Muscle of arm (tissue), 1 donor: ENCODE measurements at regions not wholly inside any gene's neighbourhood (a gene's known extent, or its start where the extent isn't known, plus 50 kb on each side); places are given as distances from the start of the nearest gene placed in this dataset.
A peak's percentile ranks its signal among the peaks of the same experiment; 100 is the strongest.
"Not testable (repeated sequence)": the region's sequence is repeated elsewhere in the genome, so short reads cannot be mapped to it uniquely, and the experiment has no call there.

Experiments used
- DNase-seq: peaks from one replicate; pipeline ENCODE4 v3.0.0-alpha.2; 2013

DNA sequence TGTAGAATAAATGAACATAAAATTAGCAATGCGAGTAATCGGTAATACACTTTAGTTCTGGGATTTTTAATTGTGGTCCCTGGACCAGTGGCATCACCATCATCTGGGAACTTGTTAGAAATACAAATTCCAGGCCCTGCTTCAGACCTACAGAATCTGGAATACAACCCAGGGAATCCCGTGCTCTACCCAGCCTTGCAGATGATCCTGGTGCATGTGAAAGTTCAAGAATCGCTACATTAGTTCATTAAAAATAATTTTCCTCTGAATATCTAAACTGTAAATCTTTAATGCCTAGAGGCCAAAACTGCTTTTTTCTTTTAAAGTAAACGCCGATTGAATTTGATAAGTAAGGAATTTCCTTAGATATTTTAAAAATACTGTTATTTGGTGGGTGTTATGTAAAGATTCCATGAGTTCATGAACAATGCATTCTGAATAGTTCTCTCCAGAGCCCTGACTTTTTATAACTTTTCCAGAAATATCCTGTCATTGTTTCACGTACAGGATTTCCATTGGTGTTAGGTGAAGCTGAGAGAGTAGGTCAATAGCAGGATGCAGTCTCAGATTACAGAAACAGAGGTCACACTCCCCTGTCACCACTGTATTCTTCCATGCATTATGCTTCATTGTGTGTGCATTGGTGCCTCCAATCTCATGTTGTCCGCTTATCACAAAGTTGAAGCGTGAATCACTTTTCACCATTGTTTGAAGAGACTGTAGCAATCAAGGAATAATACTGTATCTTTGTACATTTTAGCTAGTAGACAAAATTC is 596.5 kb upstream of the KLF12 start:
- no peak for DNase-seq

DNA sequence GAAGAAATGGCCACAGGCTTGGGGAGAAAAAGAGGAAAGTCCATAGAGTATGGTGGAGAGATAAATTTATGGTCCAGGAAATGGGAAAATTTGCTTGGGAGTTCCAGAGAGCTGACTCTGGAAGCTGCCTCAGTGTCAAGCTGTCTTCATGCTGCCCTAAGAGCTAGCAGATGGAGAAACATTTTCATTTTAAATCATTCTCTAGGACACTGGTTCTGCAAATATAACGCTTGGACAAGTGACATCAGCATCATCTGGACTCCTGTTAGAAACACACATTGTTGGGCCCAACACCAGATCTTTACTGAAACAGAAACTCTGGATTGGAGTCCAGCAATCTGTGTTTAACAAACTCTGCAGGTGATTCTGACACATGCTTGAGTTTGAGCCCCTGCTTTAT is 592.0 kb upstream of the KLF12 start:
- peak; percentile 25 for DNase-seq

DNA sequence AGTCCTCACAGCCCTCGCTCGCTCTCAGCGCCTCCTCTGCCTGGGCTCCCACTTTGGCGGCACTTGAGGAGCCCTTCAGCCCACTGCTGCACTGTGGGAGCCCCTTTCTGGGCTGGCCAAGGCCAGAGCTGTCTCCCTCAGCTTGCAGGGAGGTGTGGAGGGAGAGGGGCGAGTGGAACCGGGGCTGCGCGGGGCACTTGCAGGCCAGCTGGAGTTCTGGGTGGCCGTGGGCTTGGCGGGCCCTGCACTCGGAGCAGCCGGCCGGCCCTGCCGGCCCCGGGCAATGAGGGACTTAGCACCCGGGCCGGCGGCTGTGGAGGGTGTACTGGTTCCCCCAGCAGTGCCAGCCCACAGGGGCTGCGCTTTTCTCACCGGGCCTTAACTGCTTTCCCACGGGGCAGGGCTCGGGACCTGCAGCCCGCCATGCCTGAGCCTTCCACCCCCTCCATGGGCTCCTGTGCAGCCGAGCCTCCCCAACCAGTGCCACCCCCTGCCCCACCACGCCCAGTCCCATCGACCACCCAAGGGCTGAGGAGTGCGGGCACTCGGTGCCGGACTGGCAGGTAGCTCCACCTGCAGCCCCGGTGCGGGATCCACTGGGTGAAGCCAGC is 584.1 kb upstream of the KLF12 start:
- not testable (repeated sequence) for DNase-seq

DNA sequence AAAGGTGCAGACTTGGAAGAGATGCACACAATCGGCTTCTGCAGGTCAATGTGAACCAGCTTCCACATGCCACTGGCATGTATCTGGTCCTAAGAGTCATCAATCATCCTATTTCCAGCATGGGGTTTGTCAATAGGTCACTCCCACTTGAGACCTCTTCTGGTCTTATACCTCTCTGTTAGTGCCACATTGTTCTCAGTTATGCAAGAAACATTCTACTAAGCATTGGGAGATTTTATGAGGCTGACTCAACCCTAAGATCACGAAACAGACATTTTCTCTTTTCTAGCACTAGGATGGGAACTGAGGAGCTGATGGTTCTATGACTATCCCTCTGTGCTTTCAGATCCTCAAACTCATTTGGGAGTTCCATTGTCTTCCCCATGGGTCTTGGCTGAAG is 581.5 kb upstream of the KLF12 start:
- DNase-seq: no peak

DNA sequence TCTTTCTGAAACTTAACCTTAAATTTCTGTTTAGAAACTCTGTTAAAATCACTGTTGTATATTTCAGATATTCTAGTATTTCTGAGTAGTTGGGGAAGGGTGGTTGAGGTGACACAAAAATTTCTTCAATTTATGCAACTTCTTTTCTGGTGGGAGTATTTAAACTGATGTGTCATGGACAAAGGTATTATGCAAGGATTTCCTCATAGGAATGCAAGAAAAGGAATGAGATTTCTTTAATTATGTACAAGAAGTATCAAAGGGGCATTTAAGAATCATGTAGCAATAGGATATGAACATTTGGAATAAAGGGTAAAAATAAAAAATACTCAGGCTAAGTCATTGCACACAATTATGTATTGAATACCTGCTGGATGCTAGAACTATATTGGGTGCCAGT is 575.8 kb upstream of the KLF12 start:
- no peak for DNase-seq

DNA sequence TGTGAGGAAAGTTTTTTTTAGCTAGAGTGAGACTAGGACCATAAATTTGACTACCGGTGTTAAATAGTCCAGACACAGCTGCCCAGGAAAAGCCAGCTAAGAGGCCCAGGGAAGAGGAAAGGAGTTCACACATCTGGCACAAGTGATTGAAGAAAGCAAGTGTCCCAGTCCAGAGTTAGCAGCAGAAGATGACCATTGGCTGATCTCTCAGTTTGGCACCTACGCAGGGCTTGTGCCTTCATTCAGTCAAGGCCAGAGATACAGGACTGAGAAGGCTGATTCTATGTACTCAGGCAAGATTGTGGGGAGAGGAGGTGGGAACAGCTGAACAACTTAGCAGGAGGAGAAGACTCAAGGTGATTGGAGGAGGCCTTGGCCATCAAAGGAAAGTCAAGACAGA is 575.0 kb upstream of the KLF12 start:
- DNase-seq: no peak

DNA sequence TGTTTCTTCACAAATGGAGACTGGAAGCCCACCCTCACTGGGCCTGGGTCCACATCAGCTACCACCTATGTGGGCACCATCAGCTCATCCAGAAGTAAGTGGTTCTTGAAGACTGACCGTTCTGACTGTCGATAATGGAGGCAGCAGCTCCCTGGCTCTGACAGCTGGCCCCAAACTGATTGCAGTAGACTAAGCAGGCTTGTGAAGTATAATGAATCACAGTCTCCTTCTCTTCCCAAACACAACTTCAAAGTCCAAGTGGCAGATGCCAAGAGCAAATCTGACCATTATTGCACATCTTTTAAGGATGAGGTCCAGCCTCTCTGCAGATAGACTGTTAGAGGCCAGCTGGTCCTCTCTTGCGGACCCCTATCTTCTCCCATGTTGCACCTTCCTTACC is 574.4 kb upstream of the KLF12 start:
- no peak for DNase-seq

DNA sequence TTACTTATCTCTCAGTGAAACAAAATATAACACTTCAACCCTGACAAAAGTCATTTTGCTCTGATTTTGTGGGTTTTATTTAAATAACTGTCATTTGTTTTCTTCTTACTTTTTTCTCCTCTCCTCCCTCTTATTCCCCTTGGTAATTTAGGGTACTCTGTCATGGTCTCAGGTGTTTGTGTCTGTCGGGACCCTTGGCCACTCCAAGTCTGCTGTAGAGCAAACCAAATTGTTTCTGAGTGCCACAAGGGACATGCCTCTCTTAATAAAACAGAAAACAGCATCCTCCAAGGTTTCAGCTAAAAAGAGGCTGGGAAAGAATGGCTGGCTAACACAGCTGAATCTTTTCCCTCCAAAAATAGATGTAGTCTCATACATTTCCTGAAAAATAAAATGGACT is 573.1 kb upstream of the KLF12 start:
- peak; percentile 43 for DNase-seq

DNA sequence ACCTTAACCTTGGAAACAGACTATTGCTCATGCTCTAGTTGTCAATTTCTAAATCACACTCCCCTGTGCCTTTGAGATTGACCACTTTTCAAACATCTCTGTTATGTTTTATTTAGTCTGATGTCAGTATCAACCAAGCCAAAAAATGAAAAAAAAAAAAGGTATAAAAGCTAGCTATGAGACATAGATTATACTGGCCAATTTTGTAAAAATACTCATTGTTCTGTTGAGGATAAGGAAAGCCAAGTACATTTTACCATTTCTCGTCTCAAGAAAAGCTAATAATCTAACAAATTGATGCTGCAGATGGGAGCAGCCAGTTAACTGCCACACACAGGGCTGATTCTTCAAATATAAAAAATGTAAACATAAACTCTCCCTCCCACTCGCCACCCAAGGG is 572.6 kb upstream of the KLF12 start:
- DNase-seq: peak; percentile 43

DNA sequence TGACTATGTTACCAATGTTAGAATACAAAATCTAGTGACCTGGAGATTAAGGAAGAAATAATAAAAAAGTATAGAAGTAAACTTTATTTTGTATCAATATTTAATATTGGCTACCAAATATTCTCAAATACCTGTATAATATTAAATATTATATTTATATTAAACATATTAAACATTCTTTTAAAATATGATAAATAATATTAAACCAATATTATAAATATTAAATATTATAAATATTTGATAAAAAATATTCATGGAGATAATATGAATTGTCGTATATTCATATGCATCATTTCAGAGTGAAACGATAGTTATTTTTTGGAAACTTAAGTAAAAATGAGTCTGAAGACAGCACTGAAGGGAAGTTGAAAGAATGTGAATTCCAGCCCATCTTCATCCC is 571.2 kb upstream of the KLF12 start:
- no peak for DNase-seq

DNA sequence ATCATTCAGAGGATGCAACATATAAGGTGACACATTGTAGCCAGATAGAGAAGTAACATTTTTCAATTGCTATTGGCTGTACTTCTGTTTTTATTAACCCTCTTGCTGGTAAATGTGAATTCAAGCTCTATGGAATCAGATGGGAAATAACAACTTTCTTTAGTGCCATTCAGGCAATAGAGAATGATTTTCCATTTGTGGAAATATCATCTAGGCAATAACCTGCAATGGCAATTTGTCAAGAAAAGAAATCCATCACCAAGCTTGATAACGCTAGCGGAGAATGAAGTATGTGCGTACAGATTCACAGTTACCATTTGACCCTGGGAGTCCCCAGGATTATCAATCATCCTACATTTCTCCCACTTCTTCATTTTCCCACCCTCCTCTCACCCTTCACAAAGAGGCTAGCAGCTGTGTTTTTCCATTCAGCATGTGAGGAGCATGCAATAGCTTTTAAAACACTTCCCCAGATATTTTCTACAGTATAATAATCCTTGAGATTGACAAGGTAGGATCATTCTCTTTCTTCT is 569.7 kb upstream of the KLF12 start:
- DNase-seq: no peak

DNA sequence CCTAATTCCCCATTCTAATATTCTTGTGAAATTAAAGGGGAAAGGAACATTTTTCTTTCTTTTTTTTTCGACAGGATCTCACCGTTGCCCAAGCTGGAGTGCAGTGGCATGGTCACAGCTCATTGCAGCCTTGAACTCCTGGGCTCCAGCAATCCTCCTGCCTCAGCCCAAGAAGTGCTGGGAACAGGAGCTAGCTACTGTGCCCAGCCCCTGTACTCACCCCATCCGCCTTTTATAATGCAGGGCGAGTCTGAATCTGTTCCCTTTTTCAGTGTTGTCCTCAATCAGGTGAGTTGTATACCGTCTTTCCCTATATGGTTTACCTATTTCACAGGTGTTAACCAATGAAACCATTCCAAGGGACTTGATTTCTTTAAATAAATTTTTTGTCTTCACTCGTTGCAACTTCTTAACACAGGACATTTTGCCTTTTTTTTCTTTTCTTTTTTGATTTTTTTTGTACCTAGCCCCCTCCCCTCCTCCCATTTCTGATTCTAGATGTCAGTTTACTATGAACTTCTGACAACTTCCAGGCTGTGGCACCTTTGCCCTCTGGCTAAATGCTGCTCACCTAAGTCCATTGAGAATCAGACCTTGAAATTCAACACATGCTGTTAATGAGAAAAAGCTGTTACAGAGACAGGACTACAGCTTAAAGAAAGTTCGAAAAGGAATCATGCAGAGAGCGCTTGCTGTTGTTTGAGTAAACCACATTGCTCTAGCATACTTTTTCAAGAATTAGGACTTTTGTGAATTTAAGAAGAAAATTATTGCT is 562.1 kb upstream of the KLF12 start:
- no peak for DNase-seq

DNA sequence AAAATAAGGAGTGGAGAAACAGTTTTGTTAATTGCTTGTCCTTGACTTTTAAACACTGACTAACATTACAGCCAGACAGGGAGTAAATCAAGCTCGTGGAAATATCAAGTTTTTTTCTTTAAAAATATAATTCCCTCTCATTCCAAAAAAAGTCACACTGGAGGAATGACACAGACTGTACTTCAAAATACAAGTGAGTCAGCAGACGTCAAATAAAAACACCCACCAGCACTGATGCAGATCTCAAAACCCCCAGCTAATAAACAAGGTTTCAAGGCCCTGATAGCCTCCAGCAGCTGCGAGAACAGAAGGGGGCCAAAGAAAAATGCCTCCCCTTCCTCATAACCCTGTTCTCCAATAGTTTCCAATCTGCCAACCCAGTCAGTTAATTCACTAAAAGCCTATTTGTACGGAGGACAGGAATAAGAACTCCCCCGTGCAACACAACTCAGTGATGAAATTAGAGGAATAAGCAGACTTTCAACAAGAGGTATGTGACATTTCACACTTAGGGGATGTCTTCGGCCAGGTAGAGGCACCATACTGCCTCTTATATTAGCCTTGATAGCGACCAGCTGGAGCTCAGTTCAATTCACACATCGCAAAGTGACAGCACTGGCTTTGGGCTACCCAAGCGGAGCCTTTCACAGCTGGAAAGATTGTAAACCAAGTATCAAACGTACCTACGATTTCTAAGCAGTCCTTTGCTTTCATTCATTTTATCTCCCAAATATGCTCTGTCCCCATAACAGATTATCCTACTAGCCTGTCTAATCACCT is 561.0 kb upstream of the KLF12 start:
- DNase-seq: no peak

DNA sequence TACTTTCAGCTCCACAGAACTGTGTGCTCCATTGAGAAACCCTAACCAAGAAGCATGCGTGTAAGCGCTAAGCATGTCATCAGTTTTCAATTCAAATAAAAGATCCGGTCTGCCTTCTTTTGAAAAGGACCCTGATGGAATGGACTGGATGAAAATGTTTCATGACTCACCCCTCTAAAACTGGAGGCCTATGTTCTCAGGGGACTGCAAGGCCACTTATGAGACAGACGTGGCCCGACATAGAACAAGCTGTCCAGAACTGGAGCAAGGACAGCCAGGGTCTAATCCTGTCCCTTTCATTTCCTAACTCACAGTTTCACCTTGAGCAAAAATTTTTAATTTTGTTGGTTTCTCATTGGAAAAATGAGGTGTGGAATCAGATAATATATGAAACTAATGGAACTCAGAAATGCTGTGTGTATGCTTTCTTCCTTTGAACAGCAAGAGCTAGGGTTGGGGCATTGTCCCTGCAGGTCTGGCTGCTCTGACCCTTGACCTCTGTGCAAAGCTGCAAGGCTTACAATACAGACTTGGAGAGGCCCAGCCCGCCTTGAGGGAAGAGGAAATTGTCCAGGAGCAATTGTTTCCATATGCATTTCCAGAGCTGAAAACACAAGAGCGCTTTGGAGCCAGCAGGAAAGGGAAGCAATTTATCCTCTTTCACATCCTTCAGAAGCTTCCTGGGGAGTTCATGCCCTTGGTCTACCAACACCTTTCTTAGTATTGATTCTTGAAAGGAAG is 553.4 kb upstream of the KLF12 start:
- peak; percentile 74 for DNase-seq

DNA sequence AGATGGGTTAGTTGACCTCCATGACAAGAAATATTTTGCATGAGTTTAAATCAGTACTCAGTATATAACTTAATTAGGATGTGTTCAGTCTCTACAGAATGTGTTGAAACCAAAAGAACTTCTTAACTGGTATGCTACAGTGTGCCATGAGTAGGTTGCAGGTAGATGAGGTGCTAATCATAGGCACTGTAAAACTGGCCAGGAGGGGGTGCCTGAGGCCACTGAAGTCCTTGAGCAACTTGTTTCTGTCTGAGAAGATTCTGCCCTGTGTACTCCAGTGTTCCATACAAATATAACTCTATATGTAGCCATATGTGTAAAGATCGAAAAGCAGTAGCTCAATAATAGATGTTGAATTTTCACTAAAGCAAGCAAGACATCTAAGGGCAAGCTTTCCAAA is 549.2 kb upstream of the KLF12 start:
- no peak for DNase-seq

DNA sequence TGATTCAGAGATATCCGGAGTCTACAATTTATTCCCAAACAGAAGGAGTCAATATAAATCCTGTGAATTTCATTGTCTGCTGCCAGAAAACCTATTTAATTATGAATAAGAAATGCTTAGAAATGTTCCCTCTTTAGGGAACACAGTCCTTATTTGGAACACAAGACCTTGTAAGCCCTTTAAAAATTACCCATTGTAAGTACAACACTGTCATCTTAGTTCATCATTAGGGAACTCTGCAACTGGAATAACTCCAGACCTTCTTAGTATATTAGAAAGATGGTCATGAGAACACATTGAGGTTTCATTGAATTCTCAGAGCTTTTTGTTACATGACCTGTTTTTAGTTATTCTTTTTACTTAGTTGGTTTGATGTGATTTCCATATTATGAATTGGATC is 548.5 kb upstream of the KLF12 start:
- DNase-seq: peak; percentile 43

DNA sequence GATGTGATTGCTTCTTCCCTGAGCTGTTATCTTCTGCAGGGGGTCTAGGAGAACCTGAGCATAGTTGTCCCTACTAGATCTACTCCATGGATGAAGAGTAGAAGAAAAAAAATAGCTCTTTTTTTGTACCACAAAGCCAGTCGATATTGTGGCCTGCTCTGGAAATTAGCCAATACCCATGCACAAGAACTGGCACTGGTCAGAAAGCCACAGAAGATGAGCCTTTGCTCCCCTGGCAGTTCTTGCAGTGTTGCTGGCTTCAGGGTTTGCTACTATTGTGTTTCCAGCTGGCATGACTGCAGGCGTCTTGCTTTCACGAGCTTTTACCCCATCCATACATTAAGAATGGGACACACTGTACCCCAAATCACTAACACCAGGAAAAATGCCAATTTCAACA is 547.7 kb upstream of the KLF12 start:
- DNase-seq: no peak

DNA sequence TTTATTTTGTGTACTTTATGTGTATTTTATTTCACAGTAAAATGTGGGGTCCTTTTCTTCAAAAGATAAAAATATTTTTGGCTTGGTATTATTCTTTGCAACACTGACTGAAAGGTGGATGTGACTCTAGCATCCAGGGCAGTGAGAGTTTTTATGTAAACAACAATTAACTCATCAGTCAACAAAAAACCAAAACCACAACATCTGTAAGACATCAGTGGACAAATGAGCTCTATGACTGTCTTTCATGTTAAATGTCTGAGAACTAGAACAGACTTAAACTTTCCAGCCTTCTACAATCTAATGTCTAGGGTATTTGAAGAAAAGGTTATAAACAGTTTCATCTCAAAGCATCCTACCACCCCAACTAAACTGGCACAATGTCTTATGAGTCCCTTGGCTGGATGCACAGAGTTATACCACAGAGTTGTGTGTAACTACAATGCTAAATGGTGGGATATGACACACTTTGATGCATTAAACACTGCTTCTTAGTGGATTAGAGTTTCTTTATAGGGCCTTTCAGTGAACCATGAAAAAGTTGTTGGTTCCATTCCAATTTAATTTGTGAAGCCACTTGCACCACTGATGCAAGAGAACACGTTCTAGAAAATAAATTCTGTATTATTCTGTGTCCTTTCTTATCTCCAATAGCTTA is 544.2 kb upstream of the KLF12 start:
- no peak for DNase-seq

DNA sequence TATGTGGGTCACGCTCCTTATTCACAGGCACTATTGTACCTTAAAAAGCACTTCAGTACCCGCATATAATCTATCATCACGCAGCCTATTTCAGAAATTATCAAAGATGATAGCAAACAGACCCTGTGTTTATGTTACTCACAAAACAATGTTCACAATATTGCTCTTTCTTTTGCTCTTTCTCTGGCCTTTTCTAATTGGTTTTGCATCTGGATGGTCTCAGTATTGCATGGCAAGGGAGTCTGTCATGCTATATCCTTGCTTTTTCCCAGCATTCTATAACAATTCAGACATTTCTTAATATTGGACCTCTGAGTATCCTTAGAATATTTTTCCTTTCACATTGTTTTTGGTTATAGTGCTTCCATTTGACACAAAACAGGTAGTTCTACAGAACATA is 541.8 kb upstream of the KLF12 start:
- no peak for DNase-seq

DNA sequence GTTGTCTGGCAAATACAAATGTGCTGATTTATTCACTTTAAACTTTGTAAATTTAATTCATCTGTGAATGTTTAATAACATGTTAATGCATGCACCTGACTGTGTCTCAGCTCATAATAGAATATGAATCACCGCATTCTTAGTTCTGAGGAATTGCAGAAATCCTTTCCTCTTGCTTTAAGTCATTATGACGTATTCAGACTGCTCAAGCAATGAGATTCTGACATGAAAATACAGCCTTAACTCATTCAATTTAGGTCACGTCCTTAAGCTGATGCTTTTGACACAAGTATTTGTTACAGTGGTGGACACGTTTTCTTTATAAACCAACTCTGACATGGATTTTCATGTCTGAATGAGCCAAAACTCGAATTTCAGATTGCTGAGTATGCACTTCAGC is 541.0 kb upstream of the KLF12 start:
- no peak for DNase-seq

DNA sequence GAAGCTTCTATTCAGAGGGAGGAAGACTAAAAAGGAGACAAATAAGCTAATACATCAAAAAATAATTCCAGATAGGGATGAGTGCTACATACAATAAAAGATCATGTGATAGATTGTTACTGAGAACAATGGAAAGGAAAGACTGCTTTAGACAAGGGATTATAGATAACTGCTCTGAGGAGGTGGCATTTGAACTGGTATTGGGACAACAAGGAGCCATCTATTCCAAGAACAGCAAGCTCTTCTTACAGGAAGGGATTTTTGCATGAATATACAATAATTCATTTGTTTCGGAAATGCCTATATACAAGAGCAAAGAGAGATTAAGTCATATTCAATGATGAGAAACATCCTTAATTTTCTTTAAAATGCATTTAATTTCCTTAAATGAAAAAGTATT is 540.5 kb upstream of the KLF12 start:
- no peak for DNase-seq
